GM19238 (cell line): ENCODE measurements at regions not wholly inside any gene's neighbourhood (a gene's known extent, or its start where the extent isn't known, plus 50 kb on each side); places are given as distances from the start of the nearest gene placed in this dataset.

ENCODE experiments used
- DNase-seq: peaks from one replicate; pipeline ENCODE4 v3.0.0; 2011; ENCODE audit warnings: low spot score; ENCODE audit not compliant: insufficient read length

- no peak for DNase-seq
Observed at GRCh38 chr13:64041296-64041695, 2625.6 kb upstream of the PCDH20 start.

GRCh38 chr13:64033921-64034320 is 2618.3 kb upstream of the PCDH20 start:
- DNase-seq = no peak

- no peak for DNase-seq
Observed at GRCh38 chr13:64029343-64030093, 2613.9 kb upstream of the PCDH20 start.

- DNase-seq = no peak
Observed at GRCh38 chr13:64028551-64028950, 2612.9 kb upstream of the PCDH20 start.

- no peak for DNase-seq
Observed at GRCh38 chr13:64020126-64020525, 2604.5 kb upstream of the PCDH20 start.

GRCh38 chr13:64007339-64007738 is 2591.7 kb upstream of the PCDH20 start:
- no peak for DNase-seq

GRCh38 chr13:64000321-64000720 is 2584.7 kb upstream of the PCDH20 start:
- DNase-seq = no peak

GRCh38 chr13:63999614-64000305 is 2584.1 kb upstream of the PCDH20 start:
- no peak for DNase-seq

- DNase-seq = no peak
Observed at GRCh38 chr13:63983366-63983765, 2567.7 kb upstream of the PCDH20 start.

- no peak for DNase-seq
Observed at GRCh38 chr13:63979951-63980350, 2564.3 kb upstream of the PCDH20 start.

- no peak for DNase-seq
Observed at GRCh38 chr13:63972328-63972727, 2556.7 kb upstream of the PCDH20 start.

GRCh38 chr13:63954683-63955082 is 2539.0 kb upstream of the PCDH20 start:
- no peak for DNase-seq

GRCh38 chr13:63948045-63948444 is 2532.4 kb upstream of the PCDH20 start:
- no peak for DNase-seq

GRCh38 chr13:63944911-63945310 is 2529.3 kb upstream of the PCDH20 start:
- no peak for DNase-seq

GRCh38 chr13:63942372-63942771 is 2526.7 kb upstream of the PCDH20 start:
- no peak for DNase-seq

- DNase-seq = no peak
Observed at GRCh38 chr13:63938851-63939250, 2523.2 kb upstream of the PCDH20 start.

GRCh38 chr13:63910511-63910910 is 2494.9 kb upstream of the PCDH20 start:
- DNase-seq = no peak

- DNase-seq = no peak
Observed at GRCh38 chr13:63909726-63910375, 2494.2 kb upstream of the PCDH20 start.

- DNase-seq = no peak
Observed at GRCh38 chr13:63902141-63902540, 2486.5 kb upstream of the PCDH20 start.

GRCh38 chr13:63901630-63902029 is 2486.0 kb upstream of the PCDH20 start:
- DNase-seq = no peak

GRCh38 chr13:63900406-63900805 is 2484.8 kb upstream of the PCDH20 start:
- no peak for DNase-seq

- no peak for DNase-seq
Observed at GRCh38 chr13:63896321-63896720, 2480.7 kb upstream of the PCDH20 start.
